22Rv1 (cell line): ENCODE measurements at regions not wholly inside any gene's neighbourhood (a gene's known extent, or its start where the extent isn't known, plus 50 kb on each side); places are given as distances from the start of the nearest gene placed in this dataset.

Experiments used
- CTCF ChIP-seq: fragments of 450-650 bp; IDR thresholded peaks from 2 replicates; pipeline ENCODE4 v1.5.1; 2017; ENCODE audit warnings: mild to moderate bottlenecking
- ZFX ChIP-seq: fragments of 450-650 bp; IDR thresholded peaks from 2 replicates; pipeline ENCODE4 v1.6.1; 2017; ENCODE audit warnings: antibody characterized with exemption, borderline replicate concordance

- TF ChIP-seq CTCF (no peak), ZFX (no peak)
These were observed 1081.4 kb upstream of the NRXN1 start for GRCh38 chr2:52113338-52113737.
